Central memory CD8-positive, alpha-beta T cell (primary cell): ENCODE measurements at regions not wholly inside any gene's neighbourhood (a gene's known extent, or its start where the extent isn't known, plus 50 kb on each side); places are given as distances from the start of the nearest gene placed in this dataset.

Experiments used
- ATAC-seq: fragments of 150-1000 bp; cut with Tn5 transposase; replicated peaks from 2 replicates; pipeline ENCODE4 v1.10.0; 2022; ENCODE audit warnings: mild to moderate bottlenecking, moderate FRiP score, moderate number of reproducible peaks; ENCODE audit not compliant: poor library complexity, severe bottlenecking; ENCODE audit errors: extremely low read depth
- DNase-seq, 2 donors: peaks; one replicate each; pipeline ENCODE4 v3.0.0; 2021; ENCODE audit warnings: low spot score in 2 of 2
- H3K27ac Mint-ChIP-seq: one replicate; pipeline ENCODE4 v1.8.0; 2022; ENCODE audit warnings: low read depth, mild to moderate bottlenecking, moderate library complexity, mixed read lengths
- H3K27me3 Mint-ChIP-seq: one replicate; pipeline ENCODE4 v1.8.0; 2022; ENCODE audit warnings: mixed read lengths
- H3K36me3 Mint-ChIP-seq: one replicate; pipeline ENCODE4 v1.8.0; 2022; ENCODE audit warnings: mild to moderate bottlenecking, moderate library complexity, mixed read lengths; ENCODE audit not compliant: insufficient read depth
- H3K4me1 Mint-ChIP-seq: one replicate; pipeline ENCODE4 v1.8.0; 2022; ENCODE audit warnings: mixed read lengths
- H3K4me3 Mint-ChIP-seq: one replicate; pipeline ENCODE4 v1.8.0; 2022; ENCODE audit warnings: mild to moderate bottlenecking, moderate library complexity, mixed read lengths
- H3K9me3 Mint-ChIP-seq: one replicate; pipeline ENCODE4 v1.8.0; 2022; ENCODE audit warnings: mixed read lengths

DNA sequence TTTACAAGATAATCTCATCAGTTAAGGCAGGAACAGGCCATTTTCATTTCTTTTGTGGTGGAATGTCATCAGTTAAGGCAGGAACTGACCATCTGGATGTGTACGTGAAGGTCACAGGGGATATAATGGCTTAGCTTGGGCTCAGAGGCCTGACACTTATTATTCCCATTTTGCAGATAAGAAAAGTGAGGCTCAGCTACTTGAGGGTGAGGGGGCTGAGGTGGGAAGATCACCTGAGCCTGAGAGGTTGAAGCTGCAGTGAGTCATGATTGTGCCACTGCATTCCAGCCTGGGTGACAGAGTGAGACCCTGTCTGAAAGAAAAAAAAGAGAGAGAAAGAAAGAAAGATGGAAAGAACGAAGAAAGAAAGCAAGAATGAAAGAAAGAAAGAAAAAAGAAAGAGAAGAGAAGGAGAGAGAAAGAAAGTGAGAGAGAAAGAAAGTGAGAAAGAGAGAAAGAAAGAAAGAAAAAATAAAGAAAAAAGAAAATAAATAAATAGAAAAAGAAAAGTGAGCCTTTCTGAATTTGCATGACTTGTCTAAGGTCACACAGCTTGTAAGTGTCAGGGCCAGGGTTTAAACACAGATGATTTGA lies 142.0 kb downstream of the TMEM30B start:
- peaks cover 56% of the 10 kb centered on the region for H3K27me3 Mint-ChIP-seq
- H3K9me3 Mint-ChIP-seq = peaks cover 18% of the 10 kb centered on the region
- no peak overlapping the region for H3K4me3 Mint-ChIP-seq
- H3K4me1 Mint-ChIP-seq = no peaks in the 10 kb centered on the region
- no peak overlapping the region for H3K27ac Mint-ChIP-seq
- no peaks in the 10 kb centered on the region for H3K36me3 Mint-ChIP-seq
- ATAC-seq (no peak), DNase-seq (no peak)

GRCh38 chr14:61132894-61133293 lies 148.2 kb downstream of the TMEM30B start:
- no peak for DNase-seq
- peaks cover 2% of the 10 kb centered on the region for H3K36me3 Mint-ChIP-seq
- H3K4me3 Mint-ChIP-seq = no peak overlapping the region
- H3K27ac Mint-ChIP-seq = no peak overlapping the region
- peaks cover 68% of the 10 kb centered on the region for H3K27me3 Mint-ChIP-seq
- peaks cover 11% of the 10 kb centered on the region for H3K9me3 Mint-ChIP-seq
- no peaks in the 10 kb centered on the region for H3K4me1 Mint-ChIP-seq
- ATAC-seq = no peak

GRCh38 chr14:61132336-61132735 lies 148.8 kb downstream of the TMEM30B start:
- H3K27me3 Mint-ChIP-seq = peaks cover 63% of the 10 kb centered on the region
- H3K4me1 Mint-ChIP-seq = no peaks in the 10 kb centered on the region
- no peak for DNase-seq
- H3K27ac Mint-ChIP-seq = no peak overlapping the region
- no peak overlapping the region for H3K4me3 Mint-ChIP-seq
- ATAC-seq = no peak
- peaks cover 2% of the 10 kb centered on the region for H3K36me3 Mint-ChIP-seq
- peaks cover 6% of the 10 kb centered on the region for H3K9me3 Mint-ChIP-seq

DNA sequence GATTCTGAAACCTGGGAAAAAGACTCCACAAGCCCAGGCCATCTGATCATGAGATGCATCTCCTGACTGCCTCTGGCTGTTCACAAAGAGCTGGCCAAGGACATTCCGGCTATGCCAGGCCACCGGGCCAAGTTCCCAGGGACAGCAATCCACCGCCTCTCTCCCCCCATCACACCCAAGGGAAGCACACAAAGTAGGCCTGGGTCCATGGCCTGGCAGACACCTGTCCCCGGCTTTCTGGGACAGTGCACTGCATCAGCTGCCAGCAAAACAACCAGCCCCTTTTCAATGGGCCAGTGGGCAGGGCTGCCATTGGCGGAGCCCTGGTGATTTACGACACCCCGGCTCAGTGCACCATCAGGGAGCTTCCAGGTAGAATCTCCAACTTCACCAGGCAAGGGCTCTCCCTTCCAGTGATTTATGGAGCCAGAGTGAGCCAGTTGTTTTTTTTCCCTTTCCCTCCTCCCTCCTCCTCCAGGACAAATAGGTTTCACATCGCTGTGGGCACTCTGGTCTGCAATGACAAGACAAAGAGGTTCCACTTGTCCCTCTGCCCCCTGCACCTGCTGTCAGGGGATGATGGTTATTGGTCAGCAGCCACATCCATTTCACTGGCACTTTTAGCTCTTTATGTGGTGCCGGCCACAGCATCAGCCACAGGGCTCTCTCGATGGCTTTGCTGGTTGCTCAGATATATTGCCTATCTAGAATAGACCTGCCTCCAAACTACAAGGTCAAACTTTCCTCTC lies 149.6 kb downstream of the SLC38A6 start:
- no peak for ATAC-seq
- H3K9me3 Mint-ChIP-seq = no peaks in the 10 kb centered on the region

GRCh38 chr14:61129168-61129745 lies 148.2 kb downstream of the SLC38A6 start:
- H3K9me3 Mint-ChIP-seq = no peaks in the 10 kb centered on the region
- no peak overlapping the region for H3K27ac Mint-ChIP-seq
- H3K36me3 Mint-ChIP-seq = peaks cover 2% of the 10 kb centered on the region
- no peaks in the 10 kb centered on the region for H3K4me1 Mint-ChIP-seq
- peaks cover 45% of the 10 kb centered on the region for H3K27me3 Mint-ChIP-seq
- no peak for DNase-seq
- no peak for ATAC-seq
- H3K4me3 Mint-ChIP-seq = no peak overlapping the region

More for the DNA sequence above, 149.6 kb downstream of the SLC38A6 start:
- no peak for DNase-seq
- Mint-ChIP-seq H3K4me1 (no peaks in the 10 kb centered on the region), H3K27me3 (peaks cover 58% of the 10 kb centered on the region), H3K27ac (no peak overlapping the region), H3K36me3 (peaks cover 2% of the 10 kb centered on the region), H3K4me3 (no peak overlapping the region)

DNA sequence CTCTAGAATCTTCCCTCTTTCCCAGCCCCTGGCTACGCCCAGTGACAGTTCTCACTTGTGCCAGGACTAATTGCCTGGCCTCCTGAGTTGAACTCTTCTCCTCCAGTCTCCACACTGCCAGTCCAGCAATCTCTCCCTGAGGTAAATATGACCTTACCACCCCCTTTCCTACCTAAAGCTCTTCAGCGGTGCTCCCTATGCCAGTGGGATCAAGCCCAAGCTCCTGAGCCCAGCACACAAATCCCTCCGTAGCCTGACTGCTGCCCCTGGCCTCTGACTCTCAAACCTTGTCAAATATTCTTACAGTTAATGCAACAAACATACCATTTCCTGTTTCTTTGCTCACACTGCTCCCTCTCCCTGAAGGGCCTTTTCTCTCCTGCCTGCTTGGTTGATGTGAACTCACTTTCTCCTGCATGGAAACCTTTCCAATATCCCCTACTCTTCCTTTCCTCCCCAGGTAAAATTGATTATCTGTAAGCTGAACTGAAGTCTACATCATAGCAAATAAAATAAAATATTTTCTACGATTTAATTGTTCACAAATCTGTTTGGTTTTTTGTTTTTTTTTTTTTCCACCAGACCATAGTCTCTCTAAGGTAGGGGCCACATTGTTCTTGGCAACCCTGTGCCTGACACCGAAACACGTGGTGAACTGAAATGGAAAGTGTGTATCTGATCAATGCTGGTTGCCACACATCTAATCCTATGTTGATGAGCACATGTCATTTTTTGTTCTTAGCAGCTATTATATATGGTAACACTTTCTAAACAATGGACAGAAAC lies 147.5 kb downstream of the SLC38A6 start:
- H3K36me3 Mint-ChIP-seq = peaks cover 2% of the 10 kb centered on the region

GRCh38 chr14:61126603-61127498 lies 145.8 kb downstream of the SLC38A6 start:
- Mint-ChIP-seq H3K27me3 (peaks cover 29% of the 10 kb centered on the region), H3K9me3 (no peaks in the 10 kb centered on the region), H3K4me1 (no peaks in the 10 kb centered on the region), H3K27ac (no peak overlapping the region), H3K36me3 (peaks cover 2% of the 10 kb centered on the region), H3K4me3 (no peak overlapping the region)
- ATAC-seq (no peak), DNase-seq (no peak)

More for the DNA sequence above, 147.5 kb downstream of the SLC38A6 start:
- ATAC-seq (no peak), DNase-seq (no peak)
- Mint-ChIP-seq H3K9me3 (no peaks in the 10 kb centered on the region), H3K4me3 (no peak overlapping the region), H3K27ac (no peak overlapping the region), H3K27me3 (peaks cover 41% of the 10 kb centered on the region), H3K4me1 (no peaks in the 10 kb centered on the region)

DNA sequence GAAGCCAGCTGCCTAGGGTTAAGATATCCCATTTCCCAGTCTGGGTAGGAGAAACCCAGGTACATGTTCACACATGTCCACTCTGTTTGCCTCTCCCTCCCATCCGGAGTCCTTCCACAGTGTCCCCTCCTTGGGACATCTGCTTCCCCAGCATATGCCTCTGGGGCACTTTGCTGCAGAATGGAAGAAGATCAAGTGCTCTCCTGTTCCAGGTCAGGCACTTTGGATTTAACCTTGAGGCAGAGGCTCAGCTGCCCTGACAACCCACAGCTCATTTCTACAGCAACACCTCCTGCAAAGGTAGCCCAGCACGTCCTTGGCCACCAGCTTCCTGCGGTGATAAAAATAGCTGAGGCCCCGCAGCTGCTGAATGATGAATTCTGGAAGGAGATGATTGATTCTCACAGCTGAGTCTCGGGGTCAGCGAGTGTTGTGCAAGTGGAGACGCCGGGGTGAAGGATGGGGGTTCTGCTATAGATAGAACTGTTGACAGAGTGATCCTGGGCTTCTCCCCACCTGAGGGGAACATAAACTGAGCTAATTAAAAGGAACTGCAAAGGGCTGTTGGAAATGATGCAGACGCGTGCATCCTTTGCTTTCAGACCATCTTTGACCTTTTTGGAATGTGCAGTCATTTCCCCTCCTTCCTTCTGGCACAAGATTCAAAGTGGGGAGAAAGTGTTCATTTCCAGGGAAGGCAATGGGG lies 145.0 kb downstream of the SLC38A6 start:
- DNase-seq (no peak), ATAC-seq (no peak)
- Mint-ChIP-seq H3K4me3 (no peak overlapping the region), H3K9me3 (no peaks in the 10 kb centered on the region), H3K4me1 (no peaks in the 10 kb centered on the region), H3K27me3 (peaks cover 29% of the 10 kb centered on the region), H3K27ac (no peak overlapping the region), H3K36me3 (peaks cover 2% of the 10 kb centered on the region)

GRCh38 chr14:61125041-61125866 lies 144.2 kb downstream of the SLC38A6 start:
- ATAC-seq (no peak), DNase-seq (no peak)
- peaks cover 2% of the 10 kb centered on the region for H3K36me3 Mint-ChIP-seq
- H3K4me3 Mint-ChIP-seq = no peak overlapping the region
- no peaks in the 10 kb centered on the region for H3K4me1 Mint-ChIP-seq
- H3K9me3 Mint-ChIP-seq = no peaks in the 10 kb centered on the region
- H3K27me3 Mint-ChIP-seq = peaks cover 29% of the 10 kb centered on the region
- H3K27ac Mint-ChIP-seq = no peak overlapping the region

DNA sequence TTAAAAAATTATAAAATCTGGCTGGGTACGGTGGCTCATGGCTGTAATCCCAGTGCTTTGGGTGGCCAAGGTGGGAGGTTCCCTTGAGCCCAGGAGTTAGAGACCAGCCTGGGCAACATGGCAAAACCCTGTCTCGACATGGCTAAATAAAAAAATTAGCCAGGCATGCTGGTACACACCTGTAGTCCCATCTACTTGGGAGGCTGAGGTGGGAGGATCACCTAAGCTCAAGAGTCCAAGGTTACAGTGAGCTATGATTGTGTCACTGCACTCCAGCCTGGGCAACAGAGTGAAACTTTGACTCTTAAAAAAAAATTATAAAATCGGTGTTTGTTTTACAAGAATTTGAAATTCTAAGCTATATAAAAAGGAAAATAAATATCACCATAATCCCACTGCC lies 141.8 kb downstream of the SLC38A6 start:
- no peak for DNase-seq
- Mint-ChIP-seq H3K27ac (no peak overlapping the region), H3K36me3 (no peaks in the 10 kb centered on the region), H3K4me1 (no peaks in the 10 kb centered on the region), H3K9me3 (no peaks in the 10 kb centered on the region), H3K4me3 (no peak overlapping the region), H3K27me3 (peaks cover 12% of the 10 kb centered on the region)
- ATAC-seq = no peak

GRCh38 chr14:61121355-61121787 lies 140.3 kb downstream of the SLC38A6 start:
- Mint-ChIP-seq H3K4me3 (no peak overlapping the region), H3K9me3 (no peaks in the 10 kb centered on the region), H3K36me3 (no peaks in the 10 kb centered on the region), H3K4me1 (no peaks in the 10 kb centered on the region), H3K27me3 (peaks cover 2% of the 10 kb centered on the region), H3K27ac (no peak overlapping the region)
- ATAC-seq = no peak
- DNase-seq = no peak
